GM21619 (cell line): ENCODE measurements at regions not wholly inside any gene's neighbourhood (a gene's known extent, or its start where the extent isn't known, plus 50 kb on each side); places are given as distances from the start of the nearest gene placed in this dataset.

Source experiments
- ATAC-seq: cut with Tn5 transposase; IDR thresholded peaks from one replicate; pipeline ENCODE4 v1.9.1; 2021; ENCODE audit not compliant: unreplicated experiment

DNA sequence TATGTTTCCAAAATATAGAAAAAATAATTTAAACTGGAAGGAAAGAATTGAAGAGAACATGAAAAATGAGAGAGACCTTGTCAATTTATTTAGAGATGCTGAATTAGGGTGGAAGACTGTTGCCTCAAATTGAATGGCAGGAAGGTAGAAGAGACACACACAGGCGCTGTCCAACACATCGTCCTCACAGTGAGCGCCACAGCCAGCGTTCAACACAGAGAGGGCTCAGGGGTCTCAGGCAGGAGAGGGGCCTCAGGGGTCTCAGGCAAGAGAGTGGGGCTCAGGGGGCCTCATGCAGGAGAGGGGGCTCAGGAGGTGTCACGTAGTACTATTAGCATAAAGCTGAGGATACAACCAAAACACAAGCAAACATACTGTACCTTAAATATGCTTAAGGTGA is 65.7 kb downstream of the TMEM18 start:
- ATAC-seq = no peak

DNA sequence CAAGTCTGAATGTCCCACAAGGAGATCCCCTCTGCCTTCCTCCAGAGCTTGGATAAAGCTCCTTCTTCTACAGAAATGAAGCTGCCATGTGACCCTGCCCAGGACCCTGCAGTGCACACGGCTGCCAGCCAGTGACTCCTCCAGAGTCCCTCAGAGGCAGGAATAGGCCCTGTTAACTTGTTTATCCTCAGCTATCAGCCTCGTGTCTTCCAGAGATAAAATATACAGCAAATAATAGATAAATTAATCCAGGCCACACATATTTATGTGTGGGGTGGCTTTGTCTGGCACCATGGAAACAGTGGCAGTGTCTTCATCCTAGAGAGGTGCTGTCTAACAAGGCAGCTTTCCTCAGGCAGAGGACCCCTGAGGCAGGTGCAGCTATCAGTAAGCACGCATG is 66.7 kb downstream of the TMEM18 start:
- ATAC-seq = no peak

DNA sequence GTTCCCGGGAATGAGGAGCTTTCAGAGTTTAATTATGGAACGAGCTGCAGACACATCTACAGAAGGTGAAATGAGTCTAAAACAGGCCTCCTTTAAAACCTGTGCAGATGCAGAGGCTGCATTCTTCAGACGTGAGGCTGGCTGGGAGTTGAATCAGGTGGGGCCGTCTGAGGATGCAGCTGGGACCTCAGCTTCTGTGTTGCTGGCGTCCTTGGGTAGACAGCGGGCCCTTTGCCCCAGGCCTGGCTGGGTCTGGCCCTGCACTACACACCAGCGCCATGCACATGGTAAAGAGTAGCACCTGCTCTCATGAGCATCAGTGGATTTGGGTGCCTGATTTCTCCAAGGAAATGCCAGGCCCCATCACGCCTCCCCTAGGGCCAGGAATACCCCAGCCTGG is 67.3 kb downstream of the TMEM18 start:
- no peak for ATAC-seq

DNA sequence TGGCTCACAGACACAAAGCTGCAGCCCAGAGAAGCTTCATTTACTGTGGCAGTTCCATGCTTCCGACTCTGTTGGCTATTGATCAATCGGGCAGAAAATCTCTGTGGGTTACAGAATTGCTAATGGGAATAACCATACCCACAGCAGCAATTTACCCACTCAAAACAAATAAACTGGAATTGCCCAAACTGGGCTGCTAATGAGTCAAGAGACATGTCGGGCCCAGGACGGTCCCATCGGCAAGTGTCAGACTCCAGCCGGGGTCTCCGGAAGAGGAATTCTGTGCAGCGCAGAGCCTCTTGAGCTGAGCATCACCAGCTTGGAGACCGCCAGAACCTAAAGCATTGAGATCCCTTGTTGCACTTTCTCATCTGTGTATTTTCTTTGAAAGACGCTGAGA is 67.8 kb downstream of the TMEM18 start:
- no peak for ATAC-seq

DNA sequence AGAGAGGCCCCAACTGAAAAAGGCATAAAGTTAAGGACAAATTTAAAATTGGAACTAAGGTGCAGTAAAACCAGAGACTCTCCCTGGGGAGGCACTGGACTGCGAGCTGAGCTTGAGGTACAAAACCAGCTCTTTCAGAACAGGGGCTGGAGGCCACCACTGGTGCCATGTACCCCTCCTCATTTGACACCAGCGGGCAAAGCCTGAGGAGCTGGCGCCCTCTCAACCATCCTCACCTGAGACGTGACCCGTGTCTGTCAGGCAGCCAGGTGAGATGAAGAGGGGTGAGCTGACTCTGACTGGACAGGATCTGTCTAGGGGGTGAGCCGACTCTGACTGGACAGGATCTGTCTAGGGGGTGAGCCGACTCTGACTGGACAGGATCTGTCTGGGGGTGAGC is 68.5 kb downstream of the TMEM18 start:
- ATAC-seq = no peak

DNA sequence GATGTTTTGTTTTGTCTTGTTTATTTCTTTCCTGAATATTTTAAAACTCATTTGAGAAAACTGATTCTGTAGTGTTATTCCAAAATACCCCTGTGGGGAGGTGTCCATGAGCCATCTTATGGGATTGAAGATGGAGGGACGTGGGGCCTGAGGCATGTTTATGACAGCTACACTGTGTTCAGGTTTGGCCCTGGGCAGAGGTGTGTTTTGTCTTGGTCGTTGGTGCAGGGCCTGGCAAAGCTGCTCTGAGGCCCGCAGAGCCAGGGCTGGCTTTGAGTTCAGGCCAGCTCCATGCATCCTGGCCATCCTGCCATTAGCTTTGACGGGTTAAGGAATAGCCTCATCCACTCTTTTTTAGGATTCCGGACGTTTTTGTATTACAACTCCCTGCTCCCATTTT is 68.9 kb downstream of the TMEM18 start:
- ATAC-seq = no peak

DNA sequence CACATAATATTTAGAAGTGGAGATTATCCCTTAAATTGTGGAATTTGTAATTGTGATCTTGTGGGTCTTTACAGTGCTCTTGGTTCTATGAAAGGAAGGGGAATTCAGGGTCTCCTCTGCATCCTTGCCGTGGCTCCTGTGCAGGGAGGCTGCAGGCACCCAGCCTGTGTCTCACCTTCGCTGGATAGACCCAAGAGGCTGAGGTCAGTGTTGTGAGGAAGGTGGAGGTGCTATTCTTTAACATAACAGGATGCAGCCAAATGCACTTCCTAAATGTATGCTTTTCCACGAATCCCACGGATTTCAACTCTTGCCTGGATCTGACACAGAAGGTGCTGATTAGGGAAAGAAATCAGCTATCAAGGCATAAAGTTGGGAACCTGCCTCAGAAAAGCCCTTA is 69.5 kb downstream of the TMEM18 start:
- ATAC-seq = no peak

DNA sequence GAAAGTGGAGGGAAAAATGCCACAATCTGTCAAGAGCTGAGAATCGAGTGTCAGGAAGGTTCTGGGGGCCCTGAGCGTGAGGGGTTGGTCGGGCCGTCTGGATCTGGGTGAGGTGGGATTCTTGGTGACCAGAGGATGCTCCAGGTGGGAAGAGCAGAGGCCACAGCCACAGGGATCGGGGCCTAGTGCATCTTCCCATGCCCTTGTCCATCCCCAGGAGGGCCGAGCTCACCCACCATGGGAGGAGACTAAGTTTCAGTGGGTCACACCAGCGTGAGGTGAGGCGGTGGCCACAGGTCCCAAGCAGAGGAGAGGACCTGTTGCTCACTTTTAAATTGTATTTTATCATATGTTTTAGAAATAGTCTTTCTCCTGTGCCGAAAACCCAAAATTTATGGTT is 70.0 kb downstream of the TMEM18 start:
- ATAC-seq = no peak

DNA sequence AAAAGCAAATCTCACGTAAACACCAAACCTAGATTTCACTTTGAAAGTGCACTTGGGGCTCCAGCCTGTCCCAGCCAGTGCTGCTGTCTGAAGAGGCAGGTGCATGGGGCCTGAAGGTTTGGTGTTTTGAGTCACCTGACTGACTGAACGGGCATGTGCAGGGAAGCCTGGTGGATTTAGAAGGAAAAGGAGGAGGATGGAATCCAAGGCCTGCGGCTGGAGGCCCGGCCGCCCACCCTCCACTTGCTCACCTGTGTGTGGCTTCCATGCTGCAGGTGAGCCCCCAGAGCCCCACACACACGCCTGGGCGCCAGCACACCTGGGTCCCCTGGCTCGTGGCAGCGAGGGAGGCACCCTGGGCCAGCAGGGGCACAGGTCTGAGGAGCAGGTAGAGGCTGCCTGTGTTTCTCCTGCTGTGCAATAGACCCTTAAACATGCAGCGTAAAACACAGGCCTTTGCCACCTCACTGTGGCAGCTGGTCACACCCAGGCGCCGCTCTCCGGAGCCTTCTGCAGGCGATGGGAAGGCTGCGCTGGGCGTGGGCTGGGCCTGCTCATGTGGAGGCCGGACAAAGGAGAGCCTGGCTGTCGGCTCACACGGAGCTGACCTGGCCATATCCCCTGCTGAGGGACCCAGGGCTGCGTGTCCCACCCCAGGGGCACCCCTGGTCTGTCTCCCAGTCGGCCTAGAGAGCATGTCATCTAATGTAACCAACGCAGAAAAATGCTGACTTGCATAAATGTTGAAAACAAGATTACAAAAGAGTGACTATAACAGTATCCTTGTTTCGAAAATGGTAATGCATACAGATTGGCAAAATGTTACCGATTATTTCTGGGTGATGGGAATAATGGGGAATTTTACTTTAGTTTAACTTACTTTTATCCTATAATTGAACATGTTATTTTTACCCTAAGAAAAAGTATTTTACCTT is 71.3 kb downstream of the TMEM18 start:
- no peak for ATAC-seq

DNA sequence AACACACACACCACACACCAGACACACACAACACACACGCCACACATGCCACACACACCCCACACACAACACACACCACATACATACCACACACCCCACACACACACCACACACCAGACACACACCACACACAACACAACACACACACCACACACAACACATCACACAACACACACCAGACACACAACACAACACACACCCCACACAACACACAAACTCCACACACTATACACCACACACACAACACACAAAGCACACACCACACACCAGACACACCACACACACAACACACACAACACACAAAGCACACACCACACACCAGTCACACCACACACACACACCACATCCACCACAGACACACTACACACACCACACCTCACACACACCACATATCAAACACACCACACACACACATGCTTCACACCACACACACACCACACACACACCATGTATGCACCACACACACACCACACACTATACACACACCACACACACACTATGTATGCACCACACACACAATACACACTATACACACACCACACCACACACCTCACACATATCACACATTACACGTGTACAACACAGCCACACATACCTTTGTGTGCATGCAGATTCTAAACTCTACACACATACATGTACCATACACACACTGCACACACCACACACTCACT is 72.2 kb downstream of the TMEM18 start:
- no peak for ATAC-seq

DNA sequence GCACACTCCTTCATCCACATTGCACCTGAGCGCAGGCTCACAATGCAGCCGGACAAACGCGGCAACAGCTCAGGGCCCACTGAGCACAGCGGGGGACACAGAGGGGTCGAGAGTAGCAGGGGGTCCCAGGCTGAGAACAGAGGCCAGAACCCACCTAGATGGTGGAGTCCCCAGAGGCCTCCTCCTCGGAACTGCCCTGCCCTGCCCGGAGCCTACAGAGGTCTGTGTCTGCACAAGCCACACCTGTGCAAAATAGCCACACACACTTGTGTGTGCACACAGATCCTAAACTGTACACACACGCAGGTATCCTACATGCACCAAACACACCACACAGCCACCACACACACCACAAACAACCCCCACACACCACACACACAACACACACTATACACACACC is 72.8 kb downstream of the TMEM18 start:
- no peak for ATAC-seq

DNA sequence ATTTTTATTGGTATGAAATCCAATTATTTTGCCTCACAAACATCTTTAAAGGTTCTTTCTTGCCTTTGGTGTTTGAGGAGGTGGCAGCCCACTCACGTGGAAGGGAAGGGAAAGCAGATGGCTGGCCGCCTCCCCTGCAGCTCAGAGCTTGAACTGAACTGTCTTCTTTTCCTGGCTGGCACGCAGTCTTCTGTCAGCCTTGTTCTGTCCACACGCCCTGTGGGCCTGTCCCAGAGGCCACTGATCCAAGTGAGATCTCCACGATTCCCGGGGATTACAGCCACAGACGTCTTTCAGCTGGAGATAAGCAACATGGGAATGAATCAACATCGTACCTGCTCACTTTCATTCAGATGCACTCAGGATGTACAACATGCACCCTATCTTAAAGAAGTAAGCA is 73.3 kb downstream of the TMEM18 start:
- no peak for ATAC-seq

DNA sequence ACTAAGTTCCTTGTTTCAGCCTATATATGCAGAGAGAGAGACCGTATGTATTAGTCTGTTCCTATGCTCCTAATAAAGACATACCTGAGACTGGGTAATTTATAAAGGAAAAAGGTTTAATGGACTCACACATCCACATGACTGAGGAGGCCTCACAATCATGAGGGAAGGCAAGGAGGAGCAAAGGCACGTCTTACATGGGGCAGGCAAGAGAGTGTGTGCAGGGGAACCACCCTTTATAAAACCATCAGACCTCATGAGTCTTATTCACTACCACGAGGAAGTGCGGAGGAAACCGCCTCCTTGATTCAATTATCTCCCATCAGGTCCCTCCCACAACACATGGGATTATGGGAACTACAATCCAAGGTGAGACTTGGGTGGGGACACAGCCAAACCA is 73.8 kb downstream of the TMEM18 start:
- no peak for ATAC-seq

DNA sequence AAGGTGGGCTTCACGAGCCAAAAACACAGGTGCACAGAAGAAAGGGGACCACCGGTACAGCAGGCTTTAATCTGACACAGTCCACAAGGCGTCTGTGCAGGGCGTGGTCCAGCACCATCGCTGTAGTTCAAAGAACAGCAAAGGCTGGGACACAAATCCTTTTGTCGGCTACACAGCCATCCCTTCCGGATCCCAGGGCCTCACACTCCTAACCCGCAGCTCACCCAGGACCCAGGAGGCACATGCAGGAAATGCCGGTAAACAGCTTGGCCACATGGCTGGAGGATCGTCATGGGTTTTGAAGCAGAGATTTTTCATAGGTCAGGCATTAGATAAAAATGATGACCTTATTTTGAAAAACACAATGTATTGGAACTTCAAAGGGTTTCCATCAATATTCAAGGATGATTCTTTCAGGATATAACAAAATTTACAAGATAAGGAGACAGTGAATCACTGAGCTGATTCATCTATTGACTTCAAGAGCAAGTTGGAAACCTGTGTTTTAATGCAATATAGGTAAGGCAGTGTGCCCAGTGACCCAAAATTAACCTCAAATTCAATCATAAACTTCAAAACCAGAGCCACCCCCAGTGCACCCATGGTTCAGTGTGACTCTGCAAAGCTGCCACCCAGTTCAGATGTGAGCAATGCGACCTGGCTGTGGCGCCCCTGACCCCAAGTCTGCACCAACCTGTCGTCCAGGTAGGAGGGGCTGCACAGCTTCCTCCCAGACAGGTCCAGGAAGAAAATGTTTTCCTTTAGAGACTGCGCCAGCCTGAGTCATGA is 74.4 kb downstream of the TMEM18 start:
- no peak for ATAC-seq

DNA sequence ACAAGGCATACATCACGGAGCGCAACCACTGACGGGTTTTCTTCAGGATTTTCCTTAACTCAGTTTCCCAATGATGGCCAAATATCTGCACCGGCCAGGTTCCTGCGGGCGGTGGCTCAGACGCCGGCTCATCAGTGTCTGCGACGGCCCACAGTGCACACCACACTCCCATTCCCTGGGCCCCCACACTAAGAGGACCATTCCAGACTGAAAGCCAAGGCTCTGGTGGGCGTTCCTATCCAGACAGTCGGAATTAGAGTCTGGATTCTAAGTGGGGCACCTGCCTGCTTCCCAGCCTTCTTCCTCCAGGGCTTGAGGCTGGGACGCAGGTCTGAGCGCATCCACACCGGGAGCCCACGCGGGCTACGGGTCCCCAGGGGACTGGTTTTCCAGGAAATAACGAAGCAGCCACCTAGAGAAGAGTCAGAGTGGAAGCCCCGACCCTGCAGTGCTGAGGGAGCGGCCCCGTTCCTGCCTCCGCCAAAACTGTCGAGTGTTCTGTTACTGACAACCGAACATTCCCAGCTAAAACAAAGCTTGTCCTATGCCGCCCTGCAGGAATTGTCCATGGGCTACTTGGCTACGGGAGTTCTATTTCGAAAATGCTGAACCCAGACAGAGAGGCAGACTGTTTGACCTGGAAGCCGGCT is 75.3 kb downstream of the TMEM18 start:
- ATAC-seq = no peak

DNA sequence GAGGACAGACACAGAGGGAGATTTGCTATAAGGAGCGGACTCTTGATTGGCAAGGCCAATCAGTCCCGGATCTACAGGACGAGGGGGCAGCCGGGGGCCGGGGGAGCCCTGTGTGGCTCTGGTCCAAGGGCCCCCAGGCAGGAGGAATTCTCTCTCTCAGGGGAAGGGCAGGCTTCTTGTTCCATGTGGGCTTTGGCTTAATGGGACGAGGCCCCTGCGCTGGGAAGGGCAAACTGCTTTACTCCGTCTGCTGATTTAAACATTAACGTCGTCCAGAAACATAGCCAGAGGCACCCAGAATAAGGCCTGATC is 75.9 kb downstream of the TMEM18 start:
- ATAC-seq = no peak

DNA sequence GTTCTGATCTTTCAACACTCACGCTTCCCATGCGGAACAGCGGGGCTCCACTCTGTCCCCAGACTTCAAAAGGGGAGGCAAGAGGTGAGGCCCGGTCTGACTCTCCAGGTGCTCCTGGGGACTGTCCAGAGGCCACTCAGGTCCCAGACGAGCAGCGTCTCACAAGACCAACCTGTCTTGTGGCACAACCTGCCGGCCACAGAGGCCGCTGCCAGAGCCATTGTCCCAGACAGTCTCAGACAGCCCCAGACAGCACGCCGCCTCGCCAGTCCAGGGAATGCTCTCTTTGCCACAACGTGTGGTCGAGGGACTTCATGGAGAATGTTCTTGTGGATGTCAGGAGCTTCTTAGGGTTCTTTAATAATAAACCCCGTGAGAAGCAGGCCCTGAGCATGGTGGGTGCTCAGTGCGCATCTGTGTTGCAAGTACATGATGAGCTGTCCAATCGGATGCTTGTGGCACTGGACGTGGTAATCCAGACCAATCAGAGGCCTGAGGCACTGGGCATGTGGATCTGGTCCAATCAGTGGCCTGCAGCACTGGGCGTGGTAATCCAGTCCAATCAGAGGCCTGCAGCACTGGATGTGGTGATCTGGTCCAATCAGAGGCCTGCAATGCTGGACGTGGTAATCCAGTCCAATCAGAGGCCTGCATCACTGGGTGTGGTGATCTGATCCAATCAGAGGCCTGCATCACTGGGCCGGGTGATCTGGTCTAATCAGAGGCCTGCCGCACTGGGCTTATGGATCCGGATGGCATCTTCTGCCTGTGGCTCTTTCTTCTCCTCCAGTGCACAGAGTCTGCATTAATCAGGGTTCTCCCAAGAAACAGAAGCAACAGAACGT is 76.4 kb downstream of the TMEM18 start:
- ATAC-seq = no peak

DNA sequence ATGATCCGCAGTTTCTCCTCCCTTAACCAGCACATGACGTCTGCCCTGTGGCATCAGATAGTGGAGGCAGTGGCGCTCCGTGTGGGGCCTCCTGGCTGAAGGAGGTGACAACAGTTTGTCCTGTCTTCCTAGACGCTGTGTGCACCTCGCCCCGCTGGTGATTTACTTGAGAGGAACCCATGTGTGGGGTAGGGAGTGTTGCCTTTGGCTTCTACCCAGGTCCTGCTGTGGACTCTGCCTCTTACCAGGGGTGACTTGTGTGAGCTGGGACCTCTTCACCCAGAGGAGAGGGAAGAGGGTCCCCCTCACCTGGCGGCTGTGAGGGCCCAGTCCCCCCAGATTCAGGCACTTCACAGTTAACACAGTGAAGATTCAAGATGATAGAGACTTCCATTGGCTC is 77.6 kb downstream of the TMEM18 start:
- no peak for ATAC-seq

DNA sequence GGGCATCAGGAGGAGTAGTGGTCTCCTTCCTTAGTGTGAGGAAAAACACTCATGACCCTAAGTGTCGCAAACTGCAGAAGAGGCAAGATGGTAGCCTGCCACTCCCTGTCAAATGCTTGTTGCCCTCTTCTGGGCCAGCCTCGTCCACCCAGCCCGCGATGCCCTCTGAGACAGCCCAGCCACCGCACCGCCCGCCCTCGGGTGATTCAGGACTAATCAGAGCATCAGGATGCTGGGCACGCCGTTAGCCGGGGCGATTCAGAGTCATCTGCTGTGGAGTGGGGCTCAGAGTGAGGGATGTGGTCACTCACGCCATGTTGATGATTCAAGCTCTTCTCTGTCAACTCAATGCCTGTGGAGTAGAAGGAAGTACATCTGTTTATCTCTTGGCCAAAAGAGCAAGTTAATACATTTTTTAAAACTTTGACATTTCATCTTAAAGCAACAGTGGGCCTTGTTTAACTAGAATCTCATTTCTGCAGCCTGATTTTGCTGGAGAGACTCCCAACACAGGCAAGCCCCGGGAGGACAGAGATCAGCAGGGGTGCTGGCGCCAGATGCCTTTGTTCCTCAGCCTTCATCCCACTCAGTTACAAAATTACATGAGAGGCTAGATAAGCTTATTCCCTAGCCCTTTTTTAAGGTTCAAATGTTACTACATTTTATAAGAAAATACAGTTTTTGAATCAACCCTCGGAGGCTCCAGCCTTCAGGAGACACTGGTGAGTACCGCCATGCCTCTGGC is 79.0 kb downstream of the TMEM18 start:
- ATAC-seq = no peak
